Choroid plexus epithelial cell (primary cell): ENCODE measurements at regions not wholly inside any gene's neighbourhood (a gene's known extent, or its start where the extent isn't known, plus 50 kb on each side); places are given as distances from the start of the nearest gene placed in this dataset.
A peak's percentile ranks its signal among the peaks of the same experiment; 100 is the strongest.

Source experiments
- DNase-seq: peaks from one replicate; pipeline ENCODE4 v3.0.0-alpha.2; 2010; ENCODE audit warnings: low read depth
- H3K4me3 ChIP-seq: 2 replicates; pipeline ENCODE4 v1.5.1; 2011; ENCODE audit warnings: low read depth, mild to moderate bottlenecking, control low read depth, low read length, moderate library complexity
- TF ChIP-seq, protein P1 (sequence below): conservative IDR thresholded peaks from 2 replicates; pipeline ENCODE4 v1.5.1; 2011; ENCODE audit warnings: low read depth, mild to moderate bottlenecking, control low read depth, inconsistent platforms, low read length, moderate library complexity

DNA sequence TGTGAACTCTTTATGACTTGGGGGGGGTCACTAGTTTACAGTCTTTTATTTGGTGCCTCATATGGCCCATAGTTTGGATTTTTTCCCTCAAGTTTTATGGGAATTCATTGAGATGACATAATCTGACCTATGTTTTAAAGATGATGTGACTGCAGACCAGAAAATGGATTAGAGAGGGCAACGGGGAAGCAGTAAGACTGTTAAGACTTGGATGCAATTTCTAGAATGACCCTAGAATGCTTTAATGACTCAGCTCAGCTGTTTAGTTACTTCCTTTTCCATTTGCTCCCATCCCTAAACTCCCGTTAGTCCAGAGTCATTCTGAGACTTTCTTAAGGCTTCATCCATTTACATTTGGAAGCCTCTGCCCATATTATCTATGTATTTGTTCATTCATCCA lies 59.9 kb upstream of the PDGFRA start:
- peak; percentile 30 for DNase-seq
- H3K4me3 ChIP-seq = no peak overlapping the region
- TF ChIP-seq, protein P1, sequence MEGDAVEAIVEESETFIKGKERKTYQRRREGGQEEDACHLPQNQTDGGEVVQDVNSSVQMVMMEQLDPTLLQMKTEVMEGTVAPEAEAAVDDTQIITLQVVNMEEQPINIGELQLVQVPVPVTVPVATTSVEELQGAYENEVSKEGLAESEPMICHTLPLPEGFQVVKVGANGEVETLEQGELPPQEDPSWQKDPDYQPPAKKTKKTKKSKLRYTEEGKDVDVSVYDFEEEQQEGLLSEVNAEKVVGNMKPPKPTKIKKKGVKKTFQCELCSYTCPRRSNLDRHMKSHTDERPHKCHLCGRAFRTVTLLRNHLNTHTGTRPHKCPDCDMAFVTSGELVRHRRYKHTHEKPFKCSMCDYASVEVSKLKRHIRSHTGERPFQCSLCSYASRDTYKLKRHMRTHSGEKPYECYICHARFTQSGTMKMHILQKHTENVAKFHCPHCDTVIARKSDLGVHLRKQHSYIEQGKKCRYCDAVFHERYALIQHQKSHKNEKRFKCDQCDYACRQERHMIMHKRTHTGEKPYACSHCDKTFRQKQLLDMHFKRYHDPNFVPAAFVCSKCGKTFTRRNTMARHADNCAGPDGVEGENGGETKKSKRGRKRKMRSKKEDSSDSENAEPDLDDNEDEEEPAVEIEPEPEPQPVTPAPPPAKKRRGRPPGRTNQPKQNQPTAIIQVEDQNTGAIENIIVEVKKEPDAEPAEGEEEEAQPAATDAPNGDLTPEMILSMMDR = no peak

DNA sequence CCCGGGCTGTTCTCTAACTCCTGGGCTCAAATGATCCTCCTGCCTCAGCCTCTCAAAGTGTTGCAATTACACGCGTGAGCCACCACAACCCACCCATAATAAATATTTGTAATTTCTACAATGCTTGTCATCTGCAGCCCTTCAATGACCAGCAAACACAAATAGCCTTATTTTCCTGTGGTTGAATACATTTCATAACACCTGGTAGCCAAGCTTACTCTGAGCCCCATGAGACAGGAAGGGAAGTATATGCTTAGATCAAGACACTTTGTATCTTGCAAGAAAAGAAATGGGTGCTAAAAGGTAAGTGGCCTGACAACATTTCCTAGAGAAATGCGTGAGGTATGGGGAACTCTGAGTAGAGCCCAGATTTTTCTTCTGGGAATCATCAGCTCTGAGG lies 56.9 kb upstream of the PDGFRA start:
- DNase-seq = no peak
- TF ChIP-seq, protein P1 = no peak
- H3K4me3 ChIP-seq = no peak overlapping the region

DNA sequence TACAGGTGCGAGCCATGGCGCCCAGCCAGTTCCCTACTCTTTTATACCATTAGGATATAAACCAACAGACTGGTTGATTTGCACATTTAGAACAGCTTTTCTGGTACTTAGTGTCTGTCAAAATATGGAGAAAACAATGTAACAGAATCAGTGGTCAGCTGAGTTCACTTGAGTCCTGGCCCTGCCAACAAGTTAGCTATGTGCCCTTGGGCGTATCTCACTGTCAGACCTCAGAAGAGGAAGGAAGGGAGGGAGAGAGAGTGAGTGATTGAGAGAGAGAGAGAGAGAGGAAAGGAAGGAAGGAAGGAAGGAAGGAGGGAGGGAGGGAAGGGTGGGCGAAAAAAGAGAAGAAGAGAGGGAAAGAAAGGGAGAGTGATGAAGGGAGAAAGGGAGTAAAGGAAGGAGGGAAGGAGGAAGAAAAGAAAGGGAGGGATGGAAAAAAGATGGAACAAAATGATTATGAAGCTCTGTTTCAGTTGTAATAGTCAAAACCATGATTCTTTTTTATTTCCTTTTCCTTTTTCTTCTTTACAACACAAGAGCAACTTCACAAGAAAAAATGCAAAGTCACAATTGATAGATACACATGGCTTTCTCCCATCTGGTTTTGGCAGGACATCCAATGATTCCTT lies 55.7 kb upstream of the PDGFRA start:
- TF ChIP-seq, protein P1 = no peak
- no peak for DNase-seq
- H3K4me3 ChIP-seq = no peak overlapping the region

DNA sequence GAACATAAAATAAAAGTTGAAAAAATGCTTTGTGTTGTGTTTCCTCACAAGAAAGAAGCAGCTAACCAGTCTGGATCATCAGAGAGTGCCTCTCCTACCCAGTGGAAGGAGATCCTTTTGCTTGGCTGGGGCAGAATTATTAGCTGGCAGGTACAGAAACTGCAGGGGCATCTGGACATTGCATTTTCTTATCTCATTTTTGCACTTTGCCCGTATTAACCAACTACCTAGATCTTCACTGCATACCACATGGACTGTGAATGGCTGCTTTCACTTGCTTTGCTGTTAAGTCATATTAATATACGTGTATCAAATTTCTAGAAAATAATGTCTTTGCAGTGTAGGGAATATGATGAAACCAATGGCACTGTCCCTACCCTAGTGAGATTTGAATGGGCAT lies 52.9 kb upstream of the PDGFRA start:
- TF ChIP-seq, protein P1 = no peak
- no peak for DNase-seq
- no peak overlapping the region for H3K4me3 ChIP-seq
